ENCODE measurements at regions not wholly inside any gene's neighbourhood (a gene's known extent, or its start where the extent isn't known, plus 50 kb on each side); places are given as distances from the start of the nearest gene placed in this dataset.

DNA sequence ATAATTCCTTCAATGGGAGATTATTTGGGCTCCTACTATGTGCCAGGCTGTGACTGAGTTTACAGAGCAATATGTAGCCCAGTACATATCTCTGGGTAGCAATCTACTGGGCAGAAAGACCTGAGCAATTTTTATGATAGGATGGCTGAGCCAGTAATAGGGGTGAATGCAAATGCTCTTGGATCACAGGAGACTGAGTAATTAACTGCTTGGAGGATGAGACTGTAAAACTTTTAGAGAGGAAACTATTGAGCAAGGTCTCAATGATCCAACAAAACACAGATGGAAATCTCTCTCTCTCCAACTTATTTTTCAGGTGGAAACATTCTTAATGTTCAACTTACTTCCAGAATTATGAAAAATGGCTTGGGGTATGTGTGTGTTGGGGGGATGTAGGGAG, 402.2 kb downstream of the AEBP2 start:
- TF ChIP-seq YY1 (IDR thresholded peaks at IDR 0.05) (no peak), CTCF (IDR thresholded peaks at IDR 0.05; ENCODE audit: low read depth, low read length, missing input control) (no peak), GABPA (IDR thresholded peaks at IDR 0.05 in 1 of 2, conservative IDR thresholded peaks at IDR 0.05 in 1 of 2) (no peak), TAF1 (conservative IDR thresholded peaks at IDR 0.05) (no peak), RAD21 (IDR thresholded peaks at IDR 0.05) (no peak), JUND (IDR thresholded peaks at IDR 0.05) (no peak), SP1 (IDR thresholded peaks at IDR 0.05) (no peak), NR2F2 (IDR thresholded peaks at IDR 0.05) (no peak), RXRA (IDR thresholded peaks at IDR 0.05) (no peak)
- TF ChIP-seq, protein P1, sequence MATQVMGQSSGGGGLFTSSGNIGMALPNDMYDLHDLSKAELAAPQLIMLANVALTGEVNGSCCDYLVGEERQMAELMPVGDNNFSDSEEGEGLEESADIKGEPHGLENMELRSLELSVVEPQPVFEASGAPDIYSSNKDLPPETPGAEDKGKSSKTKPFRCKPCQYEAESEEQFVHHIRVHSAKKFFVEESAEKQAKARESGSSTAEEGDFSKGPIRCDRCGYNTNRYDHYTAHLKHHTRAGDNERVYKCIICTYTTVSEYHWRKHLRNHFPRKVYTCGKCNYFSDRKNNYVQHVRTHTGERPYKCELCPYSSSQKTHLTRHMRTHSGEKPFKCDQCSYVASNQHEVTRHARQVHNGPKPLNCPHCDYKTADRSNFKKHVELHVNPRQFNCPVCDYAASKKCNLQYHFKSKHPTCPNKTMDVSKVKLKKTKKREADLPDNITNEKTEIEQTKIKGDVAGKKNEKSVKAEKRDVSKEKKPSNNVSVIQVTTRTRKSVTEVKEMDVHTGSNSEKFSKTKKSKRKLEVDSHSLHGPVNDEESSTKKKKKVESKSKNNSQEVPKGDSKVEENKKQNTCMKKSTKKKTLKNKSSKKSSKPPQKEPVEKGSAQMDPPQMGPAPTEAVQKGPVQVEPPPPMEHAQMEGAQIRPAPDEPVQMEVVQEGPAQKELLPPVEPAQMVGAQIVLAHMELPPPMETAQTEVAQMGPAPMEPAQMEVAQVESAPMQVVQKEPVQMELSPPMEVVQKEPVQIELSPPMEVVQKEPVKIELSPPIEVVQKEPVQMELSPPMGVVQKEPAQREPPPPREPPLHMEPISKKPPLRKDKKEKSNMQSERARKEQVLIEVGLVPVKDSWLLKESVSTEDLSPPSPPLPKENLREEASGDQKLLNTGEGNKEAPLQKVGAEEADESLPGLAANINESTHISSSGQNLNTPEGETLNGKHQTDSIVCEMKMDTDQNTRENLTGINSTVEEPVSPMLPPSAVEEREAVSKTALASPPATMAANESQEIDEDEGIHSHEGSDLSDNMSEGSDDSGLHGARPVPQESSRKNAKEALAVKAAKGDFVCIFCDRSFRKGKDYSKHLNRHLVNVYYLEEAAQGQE (IDR thresholded peaks at IDR 0.05) = no peak
- TF ChIP-seq, protein P2, sequence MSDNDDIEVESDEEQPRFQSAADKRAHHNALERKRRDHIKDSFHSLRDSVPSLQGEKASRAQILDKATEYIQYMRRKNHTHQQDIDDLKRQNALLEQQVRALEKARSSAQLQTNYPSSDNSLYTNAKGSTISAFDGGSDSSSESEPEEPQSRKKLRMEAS (IDR thresholded peaks at IDR 0.05) = no peak
